Myocyte (in vitro differentiated cells): ENCODE measurements at regions not wholly inside any gene's neighbourhood (a gene's known extent, or its start where the extent isn't known, plus 50 kb on each side); places are given as distances from the start of the nearest gene placed in this dataset.
"Not testable (repeated sequence)": the region's sequence is repeated elsewhere in the genome, so short reads cannot be mapped to it uniquely, and the experiment has no call there.

Experiments used
- DNase-seq: peaks from one replicate; pipeline ENCODE4 v3.0.0-alpha.2; 2012; ENCODE audit warnings: low read depth

DNA sequence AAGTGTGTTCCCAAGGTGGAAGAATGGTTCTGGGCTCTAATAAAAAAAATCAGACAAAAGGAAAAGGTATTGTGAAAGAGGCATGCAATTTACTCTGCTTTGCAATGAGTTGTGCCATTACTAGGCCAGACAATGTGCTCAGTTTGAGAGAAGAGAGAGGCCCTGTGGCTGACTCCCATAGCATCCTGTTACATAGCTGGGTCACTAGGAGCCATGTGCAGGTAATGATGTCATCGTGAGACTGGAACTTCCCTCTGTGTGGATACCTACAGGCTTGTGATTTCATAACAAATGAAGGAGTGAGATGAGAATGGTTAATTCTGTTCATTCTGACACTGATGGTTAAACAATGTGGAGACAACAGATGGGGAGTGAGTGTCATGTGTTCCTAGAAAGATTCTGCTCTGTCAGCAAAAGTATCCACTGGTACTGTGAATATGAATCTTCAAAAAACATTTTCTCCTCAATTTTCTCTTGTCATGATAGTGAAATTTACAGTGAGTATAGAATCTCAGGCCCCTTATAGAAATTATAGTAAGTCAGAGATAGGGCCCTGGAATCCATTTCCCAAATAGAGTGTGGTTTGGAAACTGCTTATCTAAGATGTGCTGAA, 648.7 kb upstream of the DPPA4 start:
- peak; percentile 3 for DNase-seq

DNA sequence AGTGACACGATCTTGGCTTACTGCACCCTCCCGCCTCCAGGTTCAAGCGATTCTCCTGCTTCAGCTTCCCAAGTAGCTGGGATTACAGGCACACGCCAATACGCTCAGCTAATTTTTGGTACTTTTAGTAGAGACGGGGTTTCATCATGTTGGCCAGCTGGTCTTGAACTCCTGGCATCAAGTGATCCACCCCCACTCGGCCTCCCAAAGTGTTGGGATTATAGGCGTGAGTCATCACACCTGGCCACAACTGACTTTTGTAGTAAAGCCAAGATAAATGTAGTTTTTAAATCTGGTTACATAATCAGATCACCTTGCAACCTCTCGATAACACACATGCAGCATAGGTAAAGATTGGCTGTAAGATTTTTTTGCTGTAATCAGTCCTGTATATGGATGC, 657.5 kb upstream of the DPPA4 start:
- DNase-seq, result no peak

DNA sequence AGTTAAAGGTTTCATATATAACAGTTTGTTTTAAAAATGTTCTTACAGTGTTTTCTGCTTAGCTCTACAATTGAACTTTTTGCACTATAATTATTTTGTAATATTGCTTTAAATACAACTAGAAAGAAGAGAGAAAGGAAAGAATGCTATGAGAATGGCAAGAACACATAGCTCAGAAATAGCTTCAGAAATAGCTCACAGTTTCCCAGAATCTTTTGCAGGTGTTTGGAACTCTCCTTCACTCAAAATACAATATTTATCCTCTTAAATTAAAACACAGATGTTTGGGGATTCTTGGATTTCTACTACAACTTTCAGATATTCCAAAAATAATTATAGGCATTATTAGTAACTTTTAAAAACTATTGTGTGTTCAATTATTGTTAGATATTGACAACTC, 658.0 kb upstream of the DPPA4 start:
- DNase-seq, result no peak

DNA sequence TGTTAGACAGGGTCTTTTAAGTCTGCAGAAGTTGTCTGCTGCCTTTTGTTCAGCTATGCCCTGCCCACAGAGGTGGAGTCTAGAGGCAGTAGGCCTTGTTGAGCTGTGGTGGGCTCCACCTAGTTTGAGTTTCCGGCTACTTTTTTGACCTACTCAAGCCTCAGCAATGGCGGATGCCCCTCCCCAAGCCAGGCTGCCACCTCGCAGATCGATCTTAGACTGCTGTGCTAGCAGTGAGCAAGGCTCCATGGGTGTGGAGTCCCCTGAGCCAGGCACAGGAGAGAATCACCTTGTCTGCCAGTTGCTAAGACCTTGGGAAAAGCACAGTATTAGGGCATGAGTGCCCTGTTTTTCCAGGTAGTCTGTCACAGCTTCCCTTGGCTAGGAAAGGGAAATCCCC, 664.6 kb upstream of the DPPA4 start:
- DNase-seq, result not testable (repeated sequence)

DNA sequence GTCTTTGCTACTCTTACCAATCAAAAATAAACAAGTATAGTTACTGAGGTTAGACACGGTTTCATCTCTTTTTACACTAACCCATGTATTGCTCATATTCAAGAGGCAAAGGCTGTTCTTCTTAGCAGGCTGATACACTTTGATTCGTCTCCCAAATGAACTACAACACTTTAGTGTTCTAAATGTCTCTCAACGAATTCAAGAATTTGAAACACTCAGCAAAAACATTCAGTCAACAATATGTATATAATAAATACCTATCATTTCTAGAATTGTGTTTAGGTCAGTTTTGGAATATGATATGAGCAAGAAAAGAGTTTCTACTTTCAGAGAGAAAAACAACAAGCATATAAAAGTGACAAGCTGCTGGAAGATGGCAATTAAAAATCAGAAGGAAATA, 669.6 kb upstream of the DPPA4 start:
- no peak for DNase-seq

DNA sequence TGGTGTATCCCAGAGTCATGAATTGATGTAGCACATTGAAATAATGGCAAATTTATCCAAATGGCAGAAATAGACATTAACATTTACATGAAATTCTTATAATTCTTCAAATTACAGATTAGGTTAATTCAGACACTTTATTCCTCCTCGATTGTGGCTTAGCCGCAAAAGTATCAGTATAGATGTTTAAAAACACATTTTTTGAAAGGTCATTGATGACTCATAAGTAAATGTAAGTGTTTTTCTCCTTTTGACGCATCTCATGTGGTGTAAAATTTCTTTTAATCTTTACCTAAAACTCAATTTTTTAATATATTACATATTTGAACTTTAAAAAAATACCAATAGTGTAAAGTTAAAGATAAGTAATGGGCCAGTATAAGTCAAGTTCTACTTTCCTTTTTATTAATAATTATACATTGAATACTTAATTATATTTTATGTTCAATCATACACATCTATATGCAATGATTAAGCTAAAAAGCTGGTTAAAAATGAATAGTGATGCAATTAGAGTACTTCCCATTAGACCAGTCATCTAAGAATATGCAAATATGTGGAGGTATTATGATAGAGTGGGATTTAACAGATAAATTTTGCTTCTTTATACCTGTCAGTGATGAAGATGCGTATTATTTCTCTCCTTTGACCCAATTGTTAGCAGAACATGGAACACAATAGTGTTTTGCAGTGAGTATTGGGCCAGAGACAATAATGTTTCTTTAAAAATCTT, 678.1 kb upstream of the DPPA4 start:
- DNase-seq, result no peak

DNA sequence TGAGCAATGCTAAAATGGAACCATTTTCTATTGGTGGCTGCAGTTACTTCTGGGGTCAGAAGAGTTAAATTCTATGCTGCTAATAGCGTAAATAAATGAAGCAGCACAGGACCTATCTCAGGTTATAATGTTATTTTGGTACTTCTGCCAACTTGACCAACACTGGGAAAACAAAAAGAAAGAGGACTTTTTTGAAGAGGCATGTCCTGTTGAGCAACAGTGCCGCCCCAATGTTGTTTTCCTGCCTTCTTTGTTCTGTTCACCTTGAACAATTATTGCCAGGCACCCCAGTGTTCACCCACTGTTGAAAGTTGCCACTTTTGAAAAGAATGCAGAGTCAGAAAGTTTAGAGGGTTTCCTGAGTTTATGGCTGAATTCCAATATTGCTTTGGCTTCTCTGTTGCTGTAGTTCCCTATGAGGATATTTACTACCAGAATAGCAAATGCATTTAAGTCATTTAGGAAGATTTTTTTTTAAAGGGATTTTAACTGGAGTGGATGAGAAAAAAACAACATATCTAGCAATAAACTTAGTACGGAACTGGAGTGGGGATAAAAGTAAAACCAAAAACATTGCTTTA, 679.0 kb upstream of the DPPA4 start:
- peak; percentile 10 for DNase-seq

DNA sequence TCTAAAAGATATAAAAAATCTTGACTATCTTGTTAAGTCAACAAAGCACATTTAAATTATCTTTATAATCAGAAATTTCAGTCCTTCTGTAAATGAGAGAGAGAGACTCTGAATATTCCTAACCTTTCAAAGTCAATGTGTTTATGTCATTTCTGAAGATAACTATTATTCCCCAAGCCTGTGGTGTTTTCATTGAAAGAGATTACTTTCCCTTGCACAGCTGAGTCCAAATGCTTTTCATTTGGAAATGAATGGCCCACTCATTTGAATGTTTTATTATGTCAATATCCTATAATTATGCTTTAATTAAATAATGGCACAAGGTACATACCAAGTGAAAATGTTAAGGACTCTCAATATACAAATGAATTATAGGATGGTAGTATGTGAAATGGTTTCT, 680.0 kb upstream of the DPPA4 start:
- DNase-seq, result no peak

DNA sequence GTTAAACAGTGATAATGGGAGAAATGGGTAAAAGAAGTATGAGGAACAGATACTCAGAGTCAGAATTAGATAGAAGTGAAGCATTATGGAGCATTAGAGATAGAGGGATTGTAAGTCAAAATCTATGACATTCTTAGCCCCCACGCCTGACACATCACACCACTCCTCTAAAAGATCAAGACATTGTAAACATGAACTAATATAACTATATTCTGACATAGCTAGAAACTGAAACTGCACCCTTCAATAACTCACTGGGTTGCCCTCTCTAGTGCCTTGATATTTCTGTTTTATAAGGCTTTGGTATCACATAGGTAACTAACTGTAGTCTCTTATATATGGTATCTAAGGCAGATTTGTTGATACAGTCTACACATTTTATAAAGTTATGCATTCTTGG, 684.3 kb upstream of the DPPA4 start:
- DNase-seq, result no peak

DNA sequence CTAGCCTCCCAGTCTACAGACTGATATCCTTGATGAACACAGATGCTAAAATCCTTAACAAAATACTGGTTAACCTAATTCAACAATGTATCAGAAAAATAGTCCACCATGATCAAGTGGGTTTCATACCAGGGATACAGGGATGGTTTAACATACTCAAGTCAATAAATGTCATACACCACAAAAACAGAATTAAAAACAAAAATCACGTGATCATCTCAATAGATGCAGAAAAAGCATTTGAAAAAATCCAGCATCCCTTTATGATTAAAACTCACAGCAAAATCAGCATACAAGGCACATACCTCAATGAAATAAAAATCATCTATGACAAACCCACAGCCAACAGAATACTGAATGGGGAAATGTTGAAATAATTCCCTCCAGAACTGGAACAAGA, 685.7 kb upstream of the DPPA4 start:
- not testable (repeated sequence) for DNase-seq

DNA sequence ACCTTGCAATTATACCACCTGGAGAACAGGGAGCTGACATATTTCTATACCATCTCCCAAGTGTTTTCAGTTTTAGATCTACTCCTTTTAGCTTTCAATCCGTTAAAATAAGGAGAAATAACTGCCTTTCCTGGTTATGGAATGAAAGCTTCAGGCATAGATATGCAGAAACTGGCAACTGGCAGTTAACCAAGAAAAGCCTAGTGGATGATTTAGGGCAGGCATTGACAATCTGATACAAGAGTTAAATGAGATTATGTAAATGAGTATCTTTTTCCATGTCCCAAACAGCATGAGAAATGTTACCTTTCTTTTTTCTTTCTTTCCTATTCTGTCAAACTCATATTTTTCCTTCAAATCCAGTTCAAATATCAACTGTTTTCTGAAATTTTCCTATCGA, 689.1 kb upstream of the DPPA4 start:
- peak; percentile 21 for DNase-seq

DNA sequence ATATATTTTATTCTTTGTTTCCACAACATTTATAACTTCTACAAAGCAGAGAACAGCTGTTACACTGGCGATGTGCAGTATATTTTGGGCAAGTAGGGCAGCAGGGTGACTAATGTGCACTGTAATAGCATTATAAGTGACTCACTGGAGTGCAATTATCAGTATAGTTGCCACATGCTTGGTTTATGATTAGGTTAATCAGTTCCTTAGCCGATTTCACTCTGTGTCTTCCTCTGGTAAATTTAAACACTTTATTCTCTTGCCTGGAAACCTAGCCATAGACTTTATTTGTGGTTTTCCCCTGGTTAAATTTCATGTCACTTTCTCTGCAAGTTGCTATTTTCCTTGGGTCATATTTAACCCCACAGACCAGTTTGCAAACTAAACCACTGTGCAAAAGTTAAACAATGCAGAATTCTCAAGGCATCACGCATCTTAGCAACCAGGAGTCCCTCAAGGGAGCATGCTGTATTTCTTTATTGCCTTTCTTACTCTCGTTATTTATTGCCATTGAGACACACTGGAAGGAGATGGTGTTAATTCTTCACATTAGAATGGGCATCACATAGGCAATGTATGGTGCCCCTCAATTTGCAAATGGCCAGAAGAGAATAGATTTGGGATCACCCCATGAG, 690.2 kb upstream of the DPPA4 start:
- peak; percentile 74 for DNase-seq

DNA sequence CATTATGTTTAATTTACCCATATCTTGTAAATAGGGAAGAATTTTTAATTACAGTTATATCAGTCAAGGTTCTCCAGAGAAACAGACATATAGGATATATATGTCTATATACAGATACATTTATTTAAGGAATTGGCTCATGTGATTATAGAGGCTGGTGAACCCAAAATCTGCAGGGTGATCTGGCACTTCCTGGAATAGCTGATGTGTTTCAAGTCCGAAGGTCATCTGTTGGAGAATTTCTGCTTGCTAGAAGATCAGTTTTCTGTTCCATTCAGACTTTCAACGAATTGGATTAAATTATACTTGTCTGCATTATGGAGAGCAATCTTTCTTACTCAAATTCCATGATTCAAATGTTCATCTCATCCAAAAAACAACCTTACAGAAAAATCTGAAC, 694.6 kb upstream of the DPPA4 start:
- no peak for DNase-seq

DNA sequence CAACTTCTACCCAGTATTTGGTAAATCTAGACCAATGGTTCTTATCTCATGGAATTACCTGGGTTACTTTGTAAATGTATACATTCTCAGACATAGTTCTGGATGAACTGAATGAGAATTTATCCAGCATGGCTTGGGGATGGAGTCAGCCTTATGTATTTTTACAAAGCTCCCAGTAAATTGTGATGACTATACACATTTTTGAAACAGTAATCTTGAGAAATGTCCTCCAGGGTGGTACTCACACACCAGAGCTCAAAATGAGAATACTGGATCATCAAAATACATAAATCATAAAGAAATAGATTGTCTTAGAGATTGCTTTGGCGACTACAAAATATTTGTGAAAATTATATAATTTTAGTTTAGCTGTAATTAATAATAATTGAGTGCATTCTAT, 722.1 kb upstream of the DPPA4 start:
- no peak for DNase-seq

DNA sequence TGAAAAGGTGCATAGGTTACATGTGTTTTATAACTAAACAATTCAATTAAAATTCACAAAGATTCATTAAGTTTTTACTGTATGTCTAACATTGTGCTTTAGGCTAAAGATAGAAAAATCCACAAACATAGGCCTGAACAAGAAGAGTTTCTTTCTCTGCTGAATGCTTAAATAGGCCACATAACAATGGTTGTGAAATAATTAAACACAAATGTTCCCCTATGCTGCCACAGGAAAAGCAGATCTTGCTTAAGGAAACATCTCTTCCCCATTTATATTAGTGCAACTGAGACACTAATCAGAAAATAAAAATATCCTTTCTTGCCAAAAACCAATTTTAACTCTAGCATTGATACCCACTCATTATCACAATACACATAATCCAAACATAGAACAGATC, 725.4 kb upstream of the DPPA4 start:
- no peak for DNase-seq

DNA sequence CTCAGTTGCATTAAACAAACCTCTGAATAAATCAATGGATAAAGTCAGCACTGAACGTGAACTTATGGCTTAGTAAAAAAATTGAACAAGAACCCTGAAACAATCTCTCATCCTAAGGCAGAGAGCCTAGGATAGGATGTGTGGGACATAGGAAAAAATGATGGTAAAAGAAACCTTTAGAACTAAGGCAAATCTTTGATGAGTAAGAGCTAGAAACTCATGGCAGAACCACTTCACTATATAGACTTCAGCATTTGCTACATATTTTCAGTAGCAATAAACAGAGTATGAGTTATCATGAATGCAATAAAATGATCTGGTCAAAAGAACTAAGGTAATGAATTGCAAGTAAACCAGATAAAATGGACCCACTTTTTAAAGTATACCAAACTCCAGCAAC, 725.8 kb upstream of the DPPA4 start:
- no peak for DNase-seq

DNA sequence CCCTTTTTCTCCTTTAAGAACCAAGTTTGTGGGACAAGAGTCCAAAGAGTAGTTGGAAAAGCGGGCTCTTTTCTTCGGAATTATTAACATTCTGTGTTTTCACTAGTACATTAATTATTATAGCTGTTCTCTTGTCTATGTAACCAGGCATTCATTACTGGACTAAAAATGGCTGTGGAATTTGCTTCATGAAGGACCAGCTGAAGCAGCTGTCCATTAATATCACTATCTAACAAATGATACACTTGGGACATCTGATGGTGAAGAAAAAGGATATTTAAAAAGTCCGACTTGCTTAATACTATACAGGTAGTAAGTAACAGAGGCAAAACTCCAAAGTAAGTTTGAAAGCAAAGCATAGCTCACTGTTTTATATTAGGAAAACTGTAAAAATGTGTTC, 728.9 kb upstream of the DPPA4 start:
- DNase-seq, result peak; percentile 72

DNA sequence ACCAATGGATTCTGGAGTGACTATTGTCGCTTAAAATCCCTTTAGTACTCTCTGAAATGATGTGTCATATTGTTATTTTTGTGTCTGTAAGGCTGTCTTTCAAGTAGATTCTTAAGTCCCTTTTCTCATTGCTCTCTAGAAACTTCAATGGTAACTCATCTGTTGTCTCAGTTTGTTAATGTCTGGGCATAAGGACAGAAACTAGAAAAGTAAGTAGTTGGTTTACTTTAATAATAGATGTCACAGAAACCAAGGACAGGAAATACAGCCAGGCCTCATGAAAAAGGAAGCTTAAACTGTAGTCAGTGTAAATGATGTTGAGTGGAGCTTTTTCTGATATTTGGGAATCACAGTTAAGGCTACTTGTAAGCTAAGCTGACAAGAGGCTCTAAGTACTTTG, 730.2 kb upstream of the DPPA4 start:
- no peak for DNase-seq

DNA sequence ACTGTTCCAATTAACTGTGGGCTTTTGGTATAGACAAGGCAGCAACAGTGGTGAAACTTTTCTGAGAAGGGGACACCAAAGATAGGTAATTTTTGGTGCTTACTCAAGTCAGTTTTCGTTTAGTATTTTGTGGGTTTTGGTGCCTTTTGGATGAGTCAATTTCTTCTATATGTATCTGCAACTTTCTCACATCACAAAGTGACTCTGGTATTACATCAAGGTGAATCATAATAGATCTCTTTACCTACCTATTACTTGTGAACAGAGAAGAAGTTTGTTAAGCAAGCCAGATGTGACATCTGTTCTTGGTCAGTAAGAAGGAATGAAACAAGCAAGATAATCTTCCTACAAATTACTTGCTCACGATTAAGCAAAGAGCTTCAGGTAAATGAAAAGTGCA, 732.4 kb upstream of the DPPA4 start:
- DNase-seq, result no peak

DNA sequence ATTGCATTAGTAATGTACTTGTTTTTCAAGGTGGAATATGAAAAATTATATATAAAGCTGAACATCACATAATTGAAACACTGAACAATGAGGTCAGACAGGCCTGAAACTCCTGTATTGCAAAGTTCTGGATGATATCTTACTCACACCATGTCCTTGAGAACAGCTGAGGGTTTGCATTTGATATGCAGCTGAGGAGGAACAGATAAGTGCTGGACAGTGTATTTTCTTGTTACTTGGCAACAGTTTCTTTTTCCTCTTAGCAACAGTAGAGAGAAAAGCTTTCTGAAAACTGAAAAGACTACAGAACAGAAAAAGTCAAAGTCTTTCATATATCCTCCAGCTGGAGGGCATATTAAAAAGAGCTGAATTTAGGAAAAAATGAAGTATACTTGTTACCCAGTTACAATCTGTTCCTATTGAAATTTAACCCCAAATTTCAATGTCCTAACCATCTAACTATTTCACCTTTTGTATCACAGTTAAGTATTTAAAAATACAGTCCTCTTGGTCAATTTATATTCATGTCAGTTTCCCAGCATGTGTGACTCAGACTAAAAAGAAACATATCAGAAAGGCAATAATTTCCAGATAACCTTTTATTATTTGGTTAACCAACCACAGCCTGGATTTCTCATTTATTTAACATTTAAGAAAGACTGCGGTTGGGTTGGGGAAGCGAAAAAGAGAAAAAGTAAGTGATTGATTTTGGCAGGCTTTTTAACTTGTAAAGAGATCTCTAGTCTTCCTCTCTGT, 733.0 kb upstream of the DPPA4 start:
- peak; percentile 67 for DNase-seq

DNA sequence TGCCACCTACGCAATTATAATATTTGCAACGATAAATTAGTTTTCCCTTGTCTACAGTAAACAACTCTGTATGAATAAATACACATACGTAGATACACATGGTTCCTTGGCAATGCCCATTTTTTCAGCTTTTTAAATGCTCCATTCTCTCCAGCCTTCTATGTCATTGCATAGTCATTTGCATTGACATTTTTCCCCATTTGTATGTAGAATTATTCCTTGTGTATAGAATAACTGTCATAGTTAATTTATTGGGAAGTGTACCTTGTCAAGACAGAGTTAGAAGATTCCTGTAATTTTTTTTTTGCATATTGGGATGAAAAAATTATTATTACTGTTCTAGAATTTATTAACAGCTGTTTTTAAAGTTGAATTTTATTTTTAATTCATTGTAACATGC, 736.7 kb upstream of the DPPA4 start:
- DNase-seq, result no peak

DNA sequence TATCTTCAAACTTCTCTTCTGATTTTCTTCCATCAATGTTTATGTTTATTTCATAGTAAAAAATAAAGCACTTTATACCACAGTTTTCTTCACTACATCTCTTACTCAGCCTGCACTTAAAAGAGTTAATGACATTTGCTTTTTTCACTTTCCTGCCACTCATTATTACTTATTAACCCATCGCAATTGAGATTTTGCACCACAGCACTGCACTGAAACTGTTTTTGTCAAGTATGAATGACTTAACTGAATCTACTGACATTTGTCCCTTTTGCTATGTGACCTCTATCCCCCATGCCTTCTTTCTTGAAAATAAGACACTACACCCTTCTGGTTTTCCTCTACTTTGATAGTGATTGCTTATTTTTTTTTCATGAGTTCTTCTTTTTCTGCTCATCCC, 739.7 kb upstream of the DPPA4 start:
- DNase-seq, result no peak
